ENCODE measurements at regions not wholly inside any gene's neighbourhood (a gene's known extent, or its start where the extent isn't known, plus 50 kb on each side); places are given as distances from the start of the nearest gene placed in this dataset.

DNA sequence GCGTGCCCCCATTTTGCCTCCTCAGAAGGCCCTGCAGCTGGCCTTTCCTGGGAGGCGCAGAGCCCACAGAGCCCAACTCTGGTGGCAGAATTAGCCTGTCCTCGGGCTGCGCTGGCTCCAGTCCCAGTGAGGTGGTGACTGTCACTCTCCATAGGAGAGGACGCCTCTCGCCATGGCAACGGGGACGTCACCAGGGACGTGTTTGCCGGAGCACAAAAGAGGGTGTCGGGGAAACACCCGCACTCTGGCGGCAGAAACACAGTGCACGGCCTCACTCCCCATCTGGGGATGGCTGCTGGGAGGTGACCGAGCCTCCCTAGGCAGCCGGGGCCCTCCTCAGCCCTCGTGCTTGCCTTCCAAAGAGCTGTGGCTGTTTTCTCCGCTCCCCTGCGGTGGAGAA lies 50.2 kb upstream of the NCOR2 start:
- TF ChIP-seq POLR2AphosphoS5 (IDR thresholded peaks at IDR 0.05; ENCODE audit: borderline replicate concordance, low read depth, low read length) (no peak), EZH2 (IDR thresholded peaks at IDR 0.05) (no peak)

Data from SK-N-MC (cell line).